K562 (cell line): ENCODE measurements at regions not wholly inside any gene's neighbourhood (a gene's known extent, or its start where the extent isn't known, plus 50 kb on each side); places are given as distances from the start of the nearest gene placed in this dataset.

Experiments
- ATAC-seq: fragments of 200-7000 bp; cut with Tn5 transposase; 3 replicates; pipeline ENCODE4 v1.9.1; 2020; ENCODE audit warnings: moderate library complexity
- BruUV-seq: library from RNA; stranded (reverse); fragments of 400-500 nt; replicated peaks from 2 replicates; lab custom pipeline; 2021; lab: Mats Ljungman, UMichigan
- CTCF ChIA-PET: fragments of 300-600 bp; formaldehyde crosslinking; extraction: SDS; loops from one replicate; lab custom pipeline; 2021; ENCODE audit warnings: low intra/inter-chr PET ratio; lab: Yijun Ruan, JAX
- POLR2A ChIA-PET: fragments of 300-600, 350-650 bp; sonication (Branson Sonifier 250); formaldehyde crosslinking; extraction: SDS; loops from one replicate; lab custom pipeline; 2021; ENCODE audit warnings: antibody characterized with exemption, inconsistent platforms; lab: Yijun Ruan, JAX
- DNase-seq, 4 experiments: peaks; one replicate each; pipeline versions ENCODE4 v3.0.0 to v3.0.0-alpha.2; 2011 to 2018; ENCODE audit warnings: low spot score in 3 of 4, mixed read lengths in 3 of 4; ENCODE audit errors: extremely low read depth in 1 of 4
- FAIRE-seq: peaks from 2 replicates; lab custom pipeline; 2011; peaks lifted over from hg19 to GRCh38; lab: Jason Lieb, UNC
- H2AFZ ChIP-seq: 2 replicates; pipeline ENCODE4 v1.6.0; 2011; ENCODE audit warnings: low read depth, low read length, control low read depth, inconsistent platforms
- H3K27ac ChIP-seq: fragments of 200-600 bp; 3 replicates; pipeline ENCODE4 v1.8.0; 2011; ENCODE audit warnings: low read depth, mild to moderate bottlenecking, control low read depth, inconsistent platforms, low read length, moderate library complexity, mixed read lengths; ENCODE audit errors: extremely low read depth
- H3K27me3 ChIP-seq, 2 experiments: fragments of 300-600 bp in 1 of 2; 2 replicates in 1 of 2; 3 replicates in 1 of 2; pipeline versions ENCODE4 v1.6.0 to v1.8.0; 2011; ENCODE audit warnings: inconsistent platforms in 2 of 2, low read length in 2 of 2, mild to moderate bottlenecking in 1 of 2, mixed read lengths in 1 of 2, moderate library complexity in 1 of 2; ENCODE audit not compliant: control insufficient read depth in 2 of 2, insufficient read depth in 2 of 2
- H3K36me3 ChIP-seq: fragments of 300-600 bp; 3 replicates; pipeline ENCODE4 v1.8.0; 2011; ENCODE audit warnings: mild to moderate bottlenecking, low read length, inconsistent platforms; ENCODE audit not compliant: control insufficient read depth, insufficient read depth
- H3K4me1 ChIP-seq, 2 experiments: fragments of 200-600 bp in 1 of 2; replicated peaks in 1 of 2; 2 replicates in 1 of 2; 3 replicates in 1 of 2; pipeline versions ENCODE4 v1.5.1 to v1.8.0; 2011; ENCODE audit warnings: inconsistent platforms in 2 of 2, low read length in 2 of 2, mild to moderate bottlenecking in 1 of 2, mixed read lengths in 1 of 2, moderate library complexity in 1 of 2; ENCODE audit not compliant: control insufficient read depth in 2 of 2, insufficient read depth in 2 of 2
- H3K4me2 ChIP-seq: 2 replicates; pipeline ENCODE4 v1.6.1; 2011; ENCODE audit warnings: low read length, control low read depth, inconsistent platforms, mixed read lengths; ENCODE audit not compliant: insufficient read depth
- H3K4me3 ChIP-seq: fragments of 200-600 bp; sonication (generic), shearing (Covaris generic); 2 replicates; pipeline ENCODE4 v1.5.1; 2016; ENCODE audit warnings: control low read depth, inconsistent platforms
- H3K79me2 ChIP-seq: fragments of 200-600 bp; 3 replicates; pipeline ENCODE4 v1.8.0; 2011; ENCODE audit warnings: low read length, inconsistent platforms; ENCODE audit not compliant: control insufficient read depth, insufficient read depth
- H3K9ac ChIP-seq, 2 experiments: 2 replicates each; pipeline versions ENCODE4 v1.6.0 to v1.6.1; 2011; ENCODE audit warnings: low read depth in 2 of 2, low read length in 2 of 2, control low read depth in 1 of 2, inconsistent platforms in 1 of 2, mild to moderate bottlenecking in 1 of 2, mixed read lengths in 1 of 2; ENCODE audit not compliant: insufficient read depth in 1 of 2
- H3K9me1 ChIP-seq: one replicate; pipeline ENCODE4 v1.6.0; 2011; ENCODE audit warnings: inconsistent platforms, mild to moderate bottlenecking, low read length, moderate library complexity; ENCODE audit not compliant: control insufficient read depth, insufficient read depth
- H3K9me3 ChIP-seq: replicated peaks from 2 replicates; pipeline ENCODE4 v1.5.1; 2011; ENCODE audit warnings: low read depth, low read length, inconsistent platforms; ENCODE audit not compliant: control insufficient read depth, insufficient read depth
- H4K20me1 ChIP-seq: replicated peaks from 2 replicates; pipeline ENCODE4 v1.6.1; 2011; ENCODE audit warnings: low read length, inconsistent platforms, mixed read lengths; ENCODE audit not compliant: control insufficient read depth, insufficient read depth
- MBD2 ChIP-seq: sonication (generic); IDR thresholded peaks from 2 replicates; pipeline ENCODE4 v1.6.1; 2016; ENCODE audit warnings: low read depth, borderline replicate concordance
- PRDM10 ChIP-seq: fragments of 450-650 bp; IDR thresholded peaks from 2 replicates; pipeline ENCODE4 v1.6.1; 2018; ENCODE audit not compliant: partially characterized antibody
- WGBS: fragments of 100-300 bp; shearing (Covaris generic); methylation state at CpG from one replicate; pipeline ENCODE4 v1.1.6; 2016; ENCODE audit warnings: low coverage, mixed read lengths; ENCODE audit not compliant: insufficient coverage; ENCODE audit errors: missing lambda C conversion rate; 5-methylcytosine and 5-hydroxymethylcytosine counted together
- in situ Hi-C: fragments of 300-500 bp; cut with MboI; formaldehyde crosslinking; loops from 4 replicates; pipeline ENCODE4 v1.15.0; 2018; ENCODE audit warnings: inconsistent platforms, mixed read lengths
- intact Hi-C: fragments of 100-400 bp; cut with micrococcal nuclease; formaldehyde crosslinking; loops from 2 replicates; pipeline ENCODE4 v1.14.2; 2022

- POLR2A ChIA-PET, result no interaction called here
- no peaks in the 10 kb centered on the region for H3K27me3 ChIP-seq
These were observed 294.7 kb upstream of the MEIS2 start for GRCh38 chr15:37395100-37395468.

More at GRCh38 chr15:37395100-37395468, 294.7 kb upstream of the MEIS2 start:
- BruUV-seq, result no TSS peak
- H3K4me3 ChIP-seq, result no peak overlapping the region
- no peaks in the 10 kb centered on the region for H3K9me3 ChIP-seq
- H3K4me1 ChIP-seq, result no peaks in the 10 kb centered on the region
- 0% methylated on average over 3 of the region's 3 CpGs for WGBS
- no peak for FAIRE-seq
- H3K79me2 ChIP-seq, result no peaks in the 10 kb centered on the region
- H3K9ac ChIP-seq, result no peak overlapping the region
- in situ Hi-C loops, result no loop called here
- no peaks in the 10 kb centered on the region for H4K20me1 ChIP-seq
- no peak for DNase-seq
- ATAC-seq, result no peak
- H3K4me2 ChIP-seq, result no peak overlapping the region
- H3K27ac ChIP-seq, result no peak overlapping the region
- H2AFZ ChIP-seq, result no peak overlapping the region
- H3K9me1 ChIP-seq, result no peaks in the 10 kb centered on the region
- CTCF ChIA-PET, result no interaction called here
- H3K36me3 ChIP-seq, result no peaks in the 10 kb centered on the region
- intact Hi-C loops, result no loop called here
- no peak for TF ChIP-seq PRDM10
- TF ChIP-seq MBD2, result no peak
- TF ChIP-seq, all 486 proteins: peak for 0
